ENCODE measurements at regions not wholly inside any gene's neighbourhood (a gene's known extent, or its start where the extent isn't known, plus 50 kb on each side); places are given as distances from the start of the nearest gene placed in this dataset.

DNA sequence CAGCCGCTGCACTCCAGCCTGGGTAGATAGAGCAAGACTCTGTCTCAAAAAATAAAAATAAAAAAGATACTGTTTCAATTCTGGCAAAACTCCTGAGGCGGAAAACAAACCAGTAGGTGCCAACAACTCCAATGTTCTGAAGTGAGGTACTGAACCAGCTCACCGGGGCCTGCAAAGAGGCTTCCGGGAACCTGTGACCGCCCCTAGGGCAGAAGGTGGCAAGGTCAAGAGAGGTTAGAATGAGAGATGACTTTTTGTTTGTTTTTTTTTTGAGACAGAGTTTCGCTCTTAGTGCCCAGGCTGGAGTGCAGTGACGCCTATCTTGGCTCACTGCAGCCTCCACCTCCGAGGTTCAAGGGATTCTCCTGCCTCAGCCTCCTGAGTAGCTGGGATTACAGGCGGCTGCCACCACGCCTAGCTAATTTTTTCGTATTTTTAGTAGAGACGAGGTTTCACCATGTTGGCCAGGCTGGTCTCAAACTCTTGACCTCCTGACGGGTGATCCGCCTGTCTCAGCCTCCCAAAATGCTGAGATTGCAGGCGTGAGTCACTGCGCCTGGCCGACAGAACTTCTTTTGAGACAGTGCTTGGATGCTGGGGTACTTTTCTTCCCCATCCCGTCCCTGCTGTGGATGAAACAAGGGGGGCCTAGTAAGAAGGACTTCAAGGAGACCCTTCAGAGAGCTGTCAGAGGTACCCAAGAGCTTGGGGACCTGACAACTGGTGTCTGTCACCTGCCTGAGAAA, 91.9 kb upstream of the SLC25A33 start:
- no peak overlapping the region for H3K4me2 ChIP-seq (ENCODE audit: low read depth, low read length)
- no peaks in the 10 kb centered on the region for H3K9me3 ChIP-seq (replicated peaks; ENCODE audit: insufficient read depth, low read length)
- no peaks in the 10 kb centered on the region; the same call in 1 of the 2 replicates for H3K27me3 ChIP-seq (replicated peaks; ENCODE audit: insufficient read depth, low read length)
- H3K36me3 ChIP-seq (replicated peaks; ENCODE audit: insufficient read depth, low read length) = no peaks in the 10 kb centered on the region
- peaks cover 2% of the 10 kb centered on the region; the same call in 1 of the 2 replicates for H3F3A ChIP-seq (ENCODE audit: insufficient read depth, low read length)
- H3K9ac ChIP-seq (ENCODE audit: low read length) = no peak overlapping the region
- no peak overlapping the region for H3K4me3 ChIP-seq (ENCODE audit: low read length)
- no peak overlapping the region for H2AFZ ChIP-seq (ENCODE audit: low read length)
- no peaks in the 10 kb centered on the region for H3K9me2 ChIP-seq (replicated peaks; ENCODE audit: insufficient read depth, low read length)
- DNase-seq = no peak
- H3K79me2 ChIP-seq (ENCODE audit: low read length) = no peaks in the 10 kb centered on the region
- H4K20me1 ChIP-seq (ENCODE audit: insufficient read depth, low read length) = no peaks in the 10 kb centered on the region
- peaks cover 7% of the 10 kb centered on the region for H3K4me1 ChIP-seq (ENCODE audit: low read length)
- TF ChIP-seq, protein P1, sequence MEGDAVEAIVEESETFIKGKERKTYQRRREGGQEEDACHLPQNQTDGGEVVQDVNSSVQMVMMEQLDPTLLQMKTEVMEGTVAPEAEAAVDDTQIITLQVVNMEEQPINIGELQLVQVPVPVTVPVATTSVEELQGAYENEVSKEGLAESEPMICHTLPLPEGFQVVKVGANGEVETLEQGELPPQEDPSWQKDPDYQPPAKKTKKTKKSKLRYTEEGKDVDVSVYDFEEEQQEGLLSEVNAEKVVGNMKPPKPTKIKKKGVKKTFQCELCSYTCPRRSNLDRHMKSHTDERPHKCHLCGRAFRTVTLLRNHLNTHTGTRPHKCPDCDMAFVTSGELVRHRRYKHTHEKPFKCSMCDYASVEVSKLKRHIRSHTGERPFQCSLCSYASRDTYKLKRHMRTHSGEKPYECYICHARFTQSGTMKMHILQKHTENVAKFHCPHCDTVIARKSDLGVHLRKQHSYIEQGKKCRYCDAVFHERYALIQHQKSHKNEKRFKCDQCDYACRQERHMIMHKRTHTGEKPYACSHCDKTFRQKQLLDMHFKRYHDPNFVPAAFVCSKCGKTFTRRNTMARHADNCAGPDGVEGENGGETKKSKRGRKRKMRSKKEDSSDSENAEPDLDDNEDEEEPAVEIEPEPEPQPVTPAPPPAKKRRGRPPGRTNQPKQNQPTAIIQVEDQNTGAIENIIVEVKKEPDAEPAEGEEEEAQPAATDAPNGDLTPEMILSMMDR (IDR thresholded peaks at IDR 0.05; ENCODE audit: low read length) = no peak
- TF ChIP-seq EZH2 (optimal IDR thresholded peaks at IDR 0.05; ENCODE audit: low read depth, low read length) (no peak), EZH2phosphoT487 (IDR thresholded peaks at IDR 0.05; ENCODE audit: low read length) (no peak)
- H3K27ac ChIP-seq (ENCODE audit: low read length) = no peak overlapping the region

DNA sequence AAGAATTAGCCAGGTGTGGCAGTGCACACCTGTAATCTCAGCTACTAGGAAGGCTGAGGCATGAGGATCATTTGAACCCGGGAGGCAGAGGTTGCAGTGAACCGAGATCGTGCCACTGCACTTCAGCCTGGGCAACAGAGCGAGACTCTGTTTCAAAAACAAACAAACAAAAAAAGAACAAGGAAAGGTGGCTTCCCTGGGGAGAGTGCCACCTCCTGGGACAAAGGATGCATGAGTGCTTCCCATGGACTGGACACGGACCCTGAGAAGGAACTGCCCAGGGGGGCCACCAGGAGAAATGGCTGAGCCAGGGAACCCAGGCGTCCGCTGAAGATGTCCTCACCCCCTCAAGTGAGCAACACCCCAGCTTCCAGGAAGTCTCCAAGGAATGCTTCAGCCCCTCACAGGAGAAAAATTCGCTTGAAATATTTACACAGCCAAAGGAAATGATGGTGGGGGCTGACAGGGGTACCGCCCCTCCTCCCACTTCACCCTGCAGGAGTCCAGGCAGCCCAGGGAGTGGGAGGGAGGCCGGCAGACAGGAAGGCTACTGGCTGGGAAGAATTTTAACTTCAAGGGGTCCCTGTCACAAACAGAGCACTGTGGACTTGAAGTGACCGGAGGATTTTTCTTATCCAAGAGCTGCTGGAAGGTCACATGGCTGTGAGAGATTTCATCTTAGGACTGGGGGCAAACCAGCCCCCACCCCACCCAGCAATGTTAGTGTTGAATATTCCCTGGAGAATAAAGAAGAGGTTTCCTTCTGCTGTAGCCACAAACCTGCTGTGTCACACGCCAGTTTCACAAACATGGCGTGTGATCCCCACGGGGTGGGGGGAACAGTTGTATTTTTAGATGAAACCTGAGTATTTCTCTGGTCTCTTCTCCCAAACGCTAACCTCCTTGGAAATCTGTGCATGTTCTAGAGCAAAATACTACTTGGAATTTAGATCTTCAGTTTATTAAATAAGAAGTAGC, 90.8 kb upstream of the SLC25A33 start:
- TF ChIP-seq, protein P1 (IDR thresholded peaks at IDR 0.05; ENCODE audit: low read length) = no peak
- no peak for TF ChIP-seq EZH2 (optimal IDR thresholded peaks at IDR 0.05; ENCODE audit: low read depth, low read length)
- TF ChIP-seq EZH2phosphoT487 (IDR thresholded peaks at IDR 0.05; ENCODE audit: low read length) = no peak
- Histone ChIP-seq H3K36me3 (replicated peaks; ENCODE audit: insufficient read depth, low read length) (no peaks in the 10 kb centered on the region), H3K27ac (ENCODE audit: low read length) (no peak overlapping the region), H3K9me2 (replicated peaks; ENCODE audit: insufficient read depth, low read length) (no peaks in the 10 kb centered on the region), H3K9ac (ENCODE audit: low read length) (no peak overlapping the region), H3F3A (ENCODE audit: insufficient read depth, low read length) (no peaks in the 10 kb centered on the region), H2AFZ (ENCODE audit: low read length) (no peak overlapping the region), H3K4me3 (ENCODE audit: low read length) (no peak overlapping the region), H3K9me3 (replicated peaks; ENCODE audit: insufficient read depth, low read length) (no peaks in the 10 kb centered on the region), H3K4me2 (ENCODE audit: low read depth, low read length) (no peak overlapping the region), H4K20me1 (ENCODE audit: insufficient read depth, low read length) (no peaks in the 10 kb centered on the region), H3K4me1 (ENCODE audit: low read length) (no peaks in the 10 kb centered on the region), H3K27me3 (replicated peaks; ENCODE audit: insufficient read depth, low read length) (no peaks in the 10 kb centered on the region; the same call in 1 of the 2 replicates), H3K79me2 (ENCODE audit: low read length) (no peaks in the 10 kb centered on the region)
- no peak for DNase-seq

DNA sequence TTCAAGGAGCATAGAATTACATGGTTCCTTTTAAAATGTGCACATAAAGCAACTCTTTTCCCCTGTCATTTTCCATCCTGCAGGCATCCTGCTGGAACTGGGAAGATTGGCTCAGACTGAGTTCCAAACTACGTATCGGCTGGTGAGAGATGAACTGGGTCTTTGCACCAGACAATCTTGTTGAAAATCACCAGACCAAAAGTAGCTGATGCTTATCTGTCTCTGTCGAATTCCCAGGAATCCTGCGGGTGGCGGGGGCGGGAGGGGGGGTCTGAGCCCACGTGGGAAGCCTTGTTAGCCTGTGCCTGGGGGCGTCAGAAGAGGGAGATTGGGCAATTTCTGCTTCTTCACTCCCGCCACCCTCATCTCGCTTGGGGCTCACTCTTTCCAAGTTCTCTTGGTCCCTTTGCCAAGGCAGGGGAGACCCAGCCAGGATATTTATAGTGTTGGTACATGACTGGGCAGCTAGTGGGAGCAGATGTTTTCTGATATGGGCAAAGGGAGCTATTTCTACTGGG, 90.1 kb upstream of the SLC25A33 start:
- no peak overlapping the region for H3K9ac ChIP-seq (ENCODE audit: low read length)
- no peaks in the 10 kb centered on the region for H3K4me1 ChIP-seq (ENCODE audit: low read length)
- no peaks in the 10 kb centered on the region for H3K27me3 ChIP-seq (replicated peaks; ENCODE audit: insufficient read depth, low read length)
- no peaks in the 10 kb centered on the region for H3K9me3 ChIP-seq (replicated peaks; ENCODE audit: insufficient read depth, low read length)
- no peaks in the 10 kb centered on the region for H3F3A ChIP-seq (ENCODE audit: insufficient read depth, low read length)
- H3K9me2 ChIP-seq (replicated peaks; ENCODE audit: insufficient read depth, low read length) = no peaks in the 10 kb centered on the region
- no peak overlapping the region for H3K4me3 ChIP-seq (ENCODE audit: low read length)
- DNase-seq = no peak
- H3K4me2 ChIP-seq (ENCODE audit: low read depth, low read length) = no peak overlapping the region
- TF ChIP-seq, protein P1 (IDR thresholded peaks at IDR 0.05; ENCODE audit: low read length) = no peak
- TF ChIP-seq EZH2 (optimal IDR thresholded peaks at IDR 0.05; ENCODE audit: low read depth, low read length) (no peak), EZH2phosphoT487 (IDR thresholded peaks at IDR 0.05; ENCODE audit: low read length) (no peak)
- no peak overlapping the region for H2AFZ ChIP-seq (ENCODE audit: low read length)
- H4K20me1 ChIP-seq (ENCODE audit: insufficient read depth, low read length) = no peaks in the 10 kb centered on the region
- no peaks in the 10 kb centered on the region for H3K36me3 ChIP-seq (replicated peaks; ENCODE audit: insufficient read depth, low read length)
- H3K27ac ChIP-seq (ENCODE audit: low read length) = no peak overlapping the region
- no peaks in the 10 kb centered on the region for H3K79me2 ChIP-seq (ENCODE audit: low read length)
